B cell (primary cell): ENCODE measurements at regions not wholly inside any gene's neighbourhood (a gene's known extent, or its start where the extent isn't known, plus 50 kb on each side); places are given as distances from the start of the nearest gene placed in this dataset.

Experiments used
- ATAC-seq: fragments of 200-7000 bp; cut with Tn5 transposase; one replicate; pipeline ENCODE4 v1.10.0; 2021; ENCODE audit warnings: low read depth, mild to moderate bottlenecking, moderate number of reproducible peaks, moderate library complexity
- CTCF ChIA-PET: fragments of 350-600 bp; sonication (Branson Sonifier 250); formaldehyde crosslinking; loops from one replicate; lab custom pipeline; 2021; ENCODE audit warnings: antibody characterized with exemption, inconsistent platforms; lab: Charles Lee
- POLR2A ChIA-PET: fragments of 350-600 bp; sonication (Branson Sonifier 250); formaldehyde crosslinking; loops from one replicate; lab custom pipeline; 2021; ENCODE audit warnings: antibody characterized with exemption; lab: Charles Lee
- DNase-seq: peaks from one replicate; pipeline ENCODE4 v3.0.0; 2013
- H2AFZ ChIP-seq: 2 replicates; pipeline ENCODE4 v1.6.1; 2012; ENCODE audit warnings: mild to moderate bottlenecking, low read depth, low read length; ENCODE audit not compliant: insufficient read depth, poor library complexity, severe bottlenecking
- H3K27ac ChIP-seq, 2 donors: 1 replicate in 1 of 2; 2 replicates in 1 of 2; pipeline ENCODE4 v1.5.1; 2012 to 2013; ENCODE audit warnings: low read length in 2 of 2, mild to moderate bottlenecking in 2 of 2, moderate library complexity in 1 of 2
- H3K27me3 ChIP-seq, 4 experiments: fragments of 200-600 bp in 1 of 4; sonication (generic) in 1 of 4; replicated peaks in 1 of 4; 1 replicate in 2 of 4; 2 replicates in 2 of 4; pipeline versions ENCODE4 v1.6.1 to v1.7.0; 2013 to 2016; ENCODE audit warnings: low read length in 3 of 4, mild to moderate bottlenecking in 2 of 4, mixed read lengths in 1 of 4, moderate library complexity in 1 of 4; ENCODE audit not compliant: insufficient read depth in 4 of 4, control insufficient read depth in 3 of 4; ENCODE audit errors: control extremely low read depth in 1 of 4
- H3K36me3 ChIP-seq, 2 experiments: replicated peaks in 1 of 2; 1 replicate in 1 of 2; 2 replicates in 1 of 2; pipeline versions ENCODE4 v1.6.1 to v1.7.1; 2013; ENCODE audit warnings: low read length in 1 of 2; ENCODE audit not compliant: insufficient read depth in 2 of 2, control insufficient read depth in 1 of 2; ENCODE audit errors: control extremely low read depth in 1 of 2, extremely low read depth in 1 of 2
- H3K4me1 ChIP-seq, 2 donors: fragments of 200-600 bp in 1 of 2; sonication (generic) in 1 of 2; 1 replicate in 1 of 2; 2 replicates in 1 of 2; pipeline versions ENCODE4 v1.5.1 to v1.6.1; 2013 to 2017; ENCODE audit warnings: low read length in 2 of 2; ENCODE audit not compliant: control insufficient read depth in 2 of 2, insufficient read depth in 2 of 2
- H3K4me2 ChIP-seq: replicated peaks from 2 replicates; pipeline ENCODE3; 2012; ENCODE audit warnings: mild to moderate bottlenecking, low read depth, low read length; ENCODE audit not compliant: poor library complexity, severe bottlenecking
- H3K4me3 ChIP-seq, 5 experiments: fragments of 200-600 bp in 1 of 5; sonication (generic) in 1 of 5; 1 replicate in 3 of 5; 2 replicates in 2 of 5; pipeline versions ENCODE4 v1.5.1 to v1.7.0; 2011 to 2016; ENCODE audit warnings: low read length in 4 of 5, mild to moderate bottlenecking in 4 of 5, low read depth in 2 of 5, control low read depth in 1 of 5, moderate library complexity in 1 of 5; ENCODE audit not compliant: insufficient read depth in 1 of 5; ENCODE audit errors: control extremely low read depth in 1 of 5, extremely low read depth in 1 of 5
- H3K79me2 ChIP-seq: fragments of 200-600 bp; sonication (generic); one replicate; pipeline ENCODE4 v1.6.0; 2016; ENCODE audit warnings: low read length; ENCODE audit not compliant: control insufficient read depth, insufficient read depth
- H3K9ac ChIP-seq: fragments of 200-600 bp; sonication (generic); 2 replicates; pipeline ENCODE4 v1.6.1; 2017; ENCODE audit warnings: mild to moderate bottlenecking, low read length, moderate library complexity
- H3K9me3 ChIP-seq, 3 donors: one replicate each; pipeline versions ENCODE4 v1.6.1 to v1.7.1; 2013; ENCODE audit warnings: low read length in 2 of 3; ENCODE audit not compliant: control insufficient read depth in 2 of 3, insufficient read depth in 1 of 3; ENCODE audit errors: control extremely low read depth in 1 of 3
- H4K20me1 ChIP-seq: 2 replicates; pipeline ENCODE4 v1.6.0; 2012; ENCODE audit warnings: mild to moderate bottlenecking, low read length; ENCODE audit not compliant: insufficient read depth, control insufficient read depth, poor library complexity, severe bottlenecking
- H3K27ac Mint-ChIP-seq: one replicate; pipeline ENCODE4 v1.8.0; 2021; ENCODE audit warnings: mixed read lengths
- H3K27me3 Mint-ChIP-seq: one replicate; pipeline ENCODE4 v1.8.0; 2021; ENCODE audit warnings: mixed read lengths
- H3K4me1 Mint-ChIP-seq: one replicate; pipeline ENCODE4 v1.8.0; 2021; ENCODE audit warnings: mixed read lengths
- H3K4me3 Mint-ChIP-seq: one replicate; pipeline ENCODE4 v1.8.0; 2021; ENCODE audit warnings: mixed read lengths
- H3K9me3 Mint-ChIP-seq: one replicate; pipeline ENCODE4 v1.8.0; 2022; ENCODE audit warnings: mixed read lengths; ENCODE audit not compliant: insufficient read depth
- CTCF ChIP-seq: fragments of 200-600 bp; IDR thresholded peaks from one replicate; pipeline ENCODE4 v1.8.0; 2022; ENCODE audit warnings: antibody characterized with exemption, mild to moderate bottlenecking
- EZH2 ChIP-seq: IDR thresholded peaks from 2 replicates; pipeline ENCODE4 v1.6.1; 2012; ENCODE audit warnings: borderline replicate concordance, low read depth, mild to moderate bottlenecking, moderate library complexity, low read length; ENCODE audit not compliant: insufficient read depth, poor library complexity, severe bottlenecking
- WGBS: methylation state at CpG from one replicate; pipeline ENCODE4 v1.1.5; 2013; ENCODE audit warnings: missing lambda C conversion rate; ENCODE audit not compliant: insufficient coverage; 5-methylcytosine and 5-hydroxymethylcytosine counted together
- intact Hi-C: fragments of 100-400 bp; cut with micrococcal nuclease; formaldehyde crosslinking; loops from one replicate; pipeline ENCODE4 v1.10.0; 2022

- Mint-ChIP-seq H3K9me3 (peaks cover 4% of the 10 kb centered on the region), H3K4me3 (no peak overlapping the region), H3K4me1 (no peaks in the 10 kb centered on the region), H3K27ac (no peak overlapping the region), H3K27me3 (no peaks in the 10 kb centered on the region)
- no peak overlapping the region for H3K4me3 ChIP-seq
- no peak for ATAC-seq
- no peaks in the 10 kb centered on the region for H3K79me2 ChIP-seq
- H4K20me1 ChIP-seq, result no peaks in the 10 kb centered on the region
- DNase-seq, result no peak
- intact Hi-C loops, result no loop called here
- no peaks in the 10 kb centered on the region for H3K4me1 ChIP-seq
- ChIA-PET POLR2A (no interaction called here), CTCF (no interaction called here)
- 100% methylated on average over 1 of the region's 1 CpG for WGBS
- no peak overlapping the region for H3K4me2 ChIP-seq
- no peak overlapping the region for H3K9ac ChIP-seq
- no peak overlapping the region for H2AFZ ChIP-seq
- no peaks in the 10 kb centered on the region for H3K27me3 ChIP-seq
- H3K36me3 ChIP-seq, result no peaks in the 10 kb centered on the region
- H3K9me3 ChIP-seq, result peaks cover 0 to 3% (median 0%) of the 10 kb centered on the region in 3 donors
- TF ChIP-seq CTCF (no peak), EZH2 (no peak)
- no peak overlapping the region for H3K27ac ChIP-seq
Observed at GRCh38 chr3:162435750-162436149, 939.1 kb downstream of the OTOL1 start.

- Histone ChIP-seq H3K9me3 (peaks cover 0 to 3% (median 0%) of the 10 kb centered on the region in 3 donors), H3K27ac (no peak overlapping the region), H3K36me3 (no peaks in the 10 kb centered on the region), H3K4me3 (no peak overlapping the region), H2AFZ (no peak overlapping the region), H4K20me1 (no peaks in the 10 kb centered on the region), H3K4me2 (no peak overlapping the region), H3K27me3 (no peaks in the 10 kb centered on the region), H3K9ac (no peak overlapping the region), H3K4me1 (no peaks in the 10 kb centered on the region), H3K79me2 (no peaks in the 10 kb centered on the region)
- TF ChIP-seq EZH2 (no peak), CTCF (no peak)
- Mint-ChIP-seq H3K27ac (no peak overlapping the region), H3K9me3 (peaks cover 3% of the 10 kb centered on the region), H3K27me3 (no peaks in the 10 kb centered on the region), H3K4me3 (no peak overlapping the region), H3K4me1 (no peaks in the 10 kb centered on the region)
- CTCF ChIA-PET, result no interaction called here
- no peak for DNase-seq
- ATAC-seq, result no peak
- no CpG with 5 or more reads among the region's 2 CpGs for WGBS
- intact Hi-C loops, result no loop called here
- POLR2A ChIA-PET, result no interaction called here
Observed at GRCh38 chr3:162436826-162437225, 940.2 kb downstream of the OTOL1 start.
